Adrenal gland (tissue), 5 donors: ENCODE measurements at regions not wholly inside any gene's neighbourhood (a gene's known extent, or its start where the extent isn't known, plus 50 kb on each side); places are given as distances from the start of the nearest gene placed in this dataset.

ENCODE experiments used
- CTCF ChIP-seq, 6 experiments: fragments of 450-650 bp in 4 of 6; fragments of 200-600 bp in 2 of 6; sonication (generic) in 1 of 6; IDR thresholded peaks; 1 replicate in 5 of 6; 2 replicates in 1 of 6; pipeline versions ENCODE4 v1.5.1 to v1.8.0; 2016 to 2021; ENCODE audit warnings: antibody characterized with exemption in 6 of 6, mild to moderate bottlenecking in 2 of 6, moderate library complexity in 1 of 6
- POLR2A ChIP-seq, 2 donors: fragments of 450-650 bp; IDR thresholded peaks; one replicate each; pipeline ENCODE4 v1.6.1; 2017; ENCODE audit warnings: antibody characterized with exemption in 2 of 2, mild to moderate bottlenecking in 2 of 2, moderate library complexity in 1 of 2
- donor health status: DM: no; HTN: no; CAD: no.

GRCh38 chr6:167429353-167429752 is 104.5 kb downstream of the TTLL2 start:
- TF ChIP-seq CTCF (IDR thresholded peaks at IDR 0.05) (no peak), POLR2A (IDR thresholded peaks at IDR 0.05) (no peak)
